Thymus (tissue), 11 donors: ENCODE measurements at regions not wholly inside any gene's neighbourhood (a gene's known extent, or its start where the extent isn't known, plus 50 kb on each side); places are given as distances from the start of the nearest gene placed in this dataset.

ENCODE experiments used
- DNase-seq, 9 donors: peaks; one replicate each; pipeline ENCODE4 v3.0.0-alpha.2; 2013; ENCODE audit warnings: low spot score in 9 of 9, low read depth in 6 of 9, missing footprints in 1 of 9
- H3K27ac ChIP-seq, 2 donors: one replicate each; pipeline ENCODE4 v1.5.1; 2013; ENCODE audit warnings: control low read depth in 1 of 2, low read depth in 1 of 2, low read length in 1 of 2, mild to moderate bottlenecking in 1 of 2, moderate library complexity in 1 of 2
- H3K27me3 ChIP-seq, 2 donors: one replicate each; pipeline ENCODE4 v1.5.1; 2013; ENCODE audit warnings: low read length in 1 of 2; ENCODE audit not compliant: control insufficient read depth in 2 of 2, insufficient read depth in 1 of 2
- H3K36me3 ChIP-seq, 2 donors: one replicate each; pipeline ENCODE4 v1.5.1; 2013; ENCODE audit warnings: low read length in 1 of 2, mild to moderate bottlenecking in 1 of 2, moderate library complexity in 1 of 2; ENCODE audit not compliant: control insufficient read depth in 2 of 2, insufficient read depth in 2 of 2
- H3K4me1 ChIP-seq, 2 donors: one replicate each; pipeline ENCODE4 v1.5.1; 2013; ENCODE audit warnings: low read length in 2 of 2; ENCODE audit not compliant: control insufficient read depth in 2 of 2, insufficient read depth in 2 of 2
- H3K4me3 ChIP-seq, 2 donors: one replicate each; pipeline ENCODE4 v1.5.1; 2013; ENCODE audit warnings: low read length in 2 of 2, control low read depth in 1 of 2, mild to moderate bottlenecking in 1 of 2
- H3K9me3 ChIP-seq, 2 donors: one replicate each; pipeline ENCODE4 v1.5.1; 2013; ENCODE audit warnings: low read length in 1 of 2, mild to moderate bottlenecking in 1 of 2; ENCODE audit not compliant: control insufficient read depth in 2 of 2, insufficient read depth in 1 of 2
- WGBS: extraction: QIAGEN DNeasy Blood & Tissue Kit; methylation state at CpG from one replicate; pipeline ENCODE4 v1.1.7; 2013; 5-methylcytosine and 5-hydroxymethylcytosine counted together
- donor health status: healthy.

DNA sequence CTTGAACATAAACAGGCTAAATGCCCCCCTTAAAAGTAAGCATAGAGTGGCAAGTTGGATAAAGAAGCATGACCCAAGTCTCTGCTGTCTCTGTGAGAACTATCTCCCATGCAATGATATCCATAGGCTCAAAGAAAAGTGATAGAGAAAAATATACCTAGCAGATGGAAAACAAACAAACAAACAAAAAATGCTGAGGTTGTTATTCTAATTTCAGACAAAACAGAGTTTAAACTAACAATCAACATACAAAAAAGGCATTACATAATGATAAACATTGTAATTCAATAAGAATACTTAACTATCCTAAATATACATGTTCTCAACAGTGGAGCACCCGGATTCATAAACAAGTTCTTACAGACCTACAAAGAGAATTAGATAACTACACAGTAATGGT, 626.2 kb upstream of the CNTNAP2 start:
- DNase-seq = no peak
- no peaks in the 10 kb centered on the region for H3K36me3 ChIP-seq
- 94% methylated on average over 1 of the region's 1 CpG for WGBS

DNA sequence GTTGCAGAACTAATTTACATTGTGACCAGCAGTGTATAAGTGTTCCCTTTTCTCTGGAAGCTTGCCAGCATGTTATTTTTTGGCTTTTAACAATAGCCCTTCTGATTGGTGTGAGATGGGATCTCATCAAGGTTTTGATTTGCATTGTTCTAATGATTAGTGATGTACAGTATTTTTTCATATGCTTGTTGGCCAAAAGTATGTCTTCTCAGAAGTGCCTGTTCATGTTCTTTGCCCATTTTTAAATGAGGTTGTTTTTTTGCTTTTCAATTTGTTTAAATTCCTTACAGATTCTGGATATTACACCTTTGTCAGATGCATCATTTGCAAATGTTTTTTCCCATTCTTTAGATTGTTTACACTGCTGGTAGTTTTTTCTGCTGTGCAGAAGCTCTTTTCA, 627.0 kb upstream of the CNTNAP2 start:
- H3K4me3 ChIP-seq = no peak overlapping the region
- H3K27ac ChIP-seq = no peak overlapping the region
- peaks cover 0 to 5% of the 10 kb centered on the region in 2 donors for H3K9me3 ChIP-seq
- DNase-seq = no peak
- no peaks in the 10 kb centered on the region for H3K36me3 ChIP-seq
- H3K27me3 ChIP-seq = no peaks in the 10 kb centered on the region
- no peaks in the 10 kb centered on the region for H3K4me1 ChIP-seq

More for the DNA sequence above, 626.2 kb upstream of the CNTNAP2 start:
- Histone ChIP-seq H3K4me3 (no peak overlapping the region), H3K27ac (no peak overlapping the region), H3K27me3 (no peaks in the 10 kb centered on the region), H3K4me1 (no peaks in the 10 kb centered on the region), H3K9me3 (peaks cover 0 to 5% of the 10 kb centered on the region in 2 donors)

DNA sequence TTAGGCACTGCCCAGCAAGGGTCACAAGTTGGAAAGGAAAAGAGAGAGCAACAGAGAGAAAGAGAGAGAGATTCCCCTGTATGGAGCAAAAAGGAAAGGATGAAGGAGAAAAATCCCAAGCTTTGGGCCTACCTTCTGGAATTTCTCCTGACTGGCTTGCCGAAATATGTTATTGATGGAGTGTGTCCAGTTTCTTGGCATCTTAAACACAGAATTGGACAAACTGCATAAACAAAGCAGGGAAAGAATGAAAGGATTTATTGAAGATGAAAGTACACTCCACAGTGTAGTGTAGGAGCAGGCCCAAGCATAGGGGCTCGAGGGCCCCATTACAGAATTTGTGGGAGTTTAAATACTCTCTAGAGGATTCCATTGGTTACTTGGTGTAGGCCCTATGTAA, 627.8 kb upstream of the CNTNAP2 start:
- no peak for DNase-seq
- WGBS = 30% methylated on average over 2 of the region's 2 CpGs
- Histone ChIP-seq H3K9me3 (peaks cover 0 to 5% of the 10 kb centered on the region in 2 donors), H3K27ac (no peak overlapping the region), H3K36me3 (no peaks in the 10 kb centered on the region), H3K27me3 (no peaks in the 10 kb centered on the region), H3K4me1 (no peaks in the 10 kb centered on the region), H3K4me3 (no peak overlapping the region)

DNA sequence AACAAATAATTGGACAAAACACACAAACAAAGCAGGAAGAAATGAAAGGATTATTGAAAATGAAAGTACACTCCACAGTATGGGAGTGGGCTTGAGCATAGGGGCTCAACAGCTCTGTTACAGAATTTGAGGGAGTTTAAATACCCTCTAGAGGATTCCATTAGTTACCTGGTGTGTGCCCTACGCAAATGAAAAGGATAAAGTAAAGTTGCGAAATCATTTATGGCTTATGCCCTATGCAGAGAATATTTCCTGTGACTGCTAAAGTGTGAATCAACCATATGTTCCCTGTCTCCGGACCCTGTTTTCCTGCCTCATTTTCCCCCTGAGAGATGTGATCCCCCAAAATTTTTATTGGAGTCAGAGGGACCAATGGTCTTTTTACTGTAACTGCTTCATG, 634.6 kb upstream of the CNTNAP2 start:
- Histone ChIP-seq H3K27me3 (no peaks in the 10 kb centered on the region), H3K4me3 (no peak overlapping the region), H3K4me1 (no peaks in the 10 kb centered on the region), H3K27ac (no peak overlapping the region), H3K9me3 (no peaks in the 10 kb centered on the region), H3K36me3 (no peaks in the 10 kb centered on the region)
- WGBS = 61% methylated on average over 3 of the region's 3 CpGs
- DNase-seq = no peak

DNA sequence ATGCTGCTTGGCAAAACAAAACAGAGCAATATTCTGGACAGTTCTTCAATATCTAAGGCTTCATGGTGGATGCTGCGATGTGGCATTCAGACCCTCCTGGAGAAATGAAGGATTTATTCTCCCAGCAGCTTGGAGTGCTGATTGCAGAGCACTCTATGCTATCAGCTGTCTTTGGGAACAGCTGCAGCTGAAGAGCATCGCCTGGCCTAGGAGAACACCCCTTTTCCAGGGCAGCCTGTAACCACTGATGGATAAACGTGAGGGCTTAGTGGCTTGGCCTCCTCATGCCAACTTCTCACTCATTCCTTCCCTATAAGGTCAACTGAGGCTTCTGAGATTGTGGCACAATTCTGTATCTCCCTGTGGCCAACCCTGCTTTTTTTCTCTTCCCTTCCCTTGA, 638.1 kb upstream of the CNTNAP2 start:
- Histone ChIP-seq H3K4me1 (no peaks in the 10 kb centered on the region), H3K36me3 (no peaks in the 10 kb centered on the region), H3K4me3 (no peak overlapping the region), H3K9me3 (no peaks in the 10 kb centered on the region), H3K27ac (no peak overlapping the region), H3K27me3 (no peaks in the 10 kb centered on the region)
- no peak for DNase-seq
- WGBS = 87% methylated on average over 3 of the region's 3 CpGs

DNA sequence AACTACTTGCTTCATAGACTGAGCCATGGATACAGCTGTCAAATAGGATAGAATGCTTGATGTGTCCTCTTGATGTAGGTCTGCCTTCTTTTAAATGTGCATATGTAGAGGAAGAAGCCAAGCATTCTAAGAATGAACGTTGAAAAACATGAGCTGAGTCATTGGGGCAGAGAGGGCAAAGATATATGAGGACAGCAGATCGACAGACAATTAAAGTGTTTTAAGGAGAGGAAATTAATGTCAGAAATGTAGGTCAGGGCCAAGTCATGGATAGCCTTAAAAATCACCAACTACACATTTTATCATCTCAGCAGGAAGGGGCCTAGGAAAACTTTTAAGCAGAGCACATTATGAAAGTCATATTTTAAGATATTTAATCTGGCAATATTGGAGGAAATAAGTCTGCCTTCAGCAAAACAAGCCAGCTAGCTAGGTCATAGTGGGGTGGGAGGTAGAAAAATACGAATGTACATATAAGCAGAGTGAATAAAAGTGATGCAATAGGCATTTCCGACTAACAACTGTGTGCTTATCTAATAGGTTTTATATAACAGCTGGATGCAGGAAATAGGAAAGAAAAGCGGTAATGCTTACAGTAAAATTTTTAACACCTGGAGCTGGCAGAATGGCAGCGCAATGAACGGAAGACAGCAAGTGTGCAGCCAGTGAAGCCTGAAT, 638.3 kb upstream of the TPK1 start:
- no peaks in the 10 kb centered on the region for H3K27me3 ChIP-seq
- H3K4me1 ChIP-seq = no peaks in the 10 kb centered on the region
- no peaks in the 10 kb centered on the region for H3K36me3 ChIP-seq
- 74% methylated on average over 7 of the region's 7 CpGs for WGBS
- H3K9me3 ChIP-seq = no peaks in the 10 kb centered on the region
- H3K27ac ChIP-seq = no peak overlapping the region
- DNase-seq = no peak
- no peak overlapping the region for H3K4me3 ChIP-seq

DNA sequence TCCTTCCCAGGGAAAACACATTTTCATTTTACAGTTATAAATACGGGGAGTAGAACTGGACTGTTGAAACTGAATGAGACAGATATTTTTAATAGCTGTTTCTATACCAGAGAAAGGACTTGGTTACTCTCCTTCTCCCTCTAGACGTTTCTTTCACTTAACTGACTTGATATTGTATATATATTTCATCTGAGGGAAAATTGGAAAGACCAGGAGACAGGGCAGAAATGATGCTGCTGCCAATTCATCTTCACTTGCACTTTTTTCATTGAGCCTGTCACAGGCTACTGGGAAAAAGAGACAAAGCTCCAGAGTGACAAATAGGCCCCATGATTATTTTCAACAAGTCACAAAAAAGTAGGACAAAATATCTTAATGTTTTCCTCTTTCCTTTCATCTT, 636.0 kb upstream of the TPK1 start:
- no peaks in the 10 kb centered on the region for H3K36me3 ChIP-seq
- H3K9me3 ChIP-seq = no peaks in the 10 kb centered on the region
- no peak overlapping the region for H3K4me3 ChIP-seq
- no peak overlapping the region for H3K27ac ChIP-seq
- WGBS = 57% methylated on average over 2 of the region's 2 CpGs
- no peaks in the 10 kb centered on the region for H3K4me1 ChIP-seq
- no peaks in the 10 kb centered on the region for H3K27me3 ChIP-seq
- DNase-seq = no peak

DNA sequence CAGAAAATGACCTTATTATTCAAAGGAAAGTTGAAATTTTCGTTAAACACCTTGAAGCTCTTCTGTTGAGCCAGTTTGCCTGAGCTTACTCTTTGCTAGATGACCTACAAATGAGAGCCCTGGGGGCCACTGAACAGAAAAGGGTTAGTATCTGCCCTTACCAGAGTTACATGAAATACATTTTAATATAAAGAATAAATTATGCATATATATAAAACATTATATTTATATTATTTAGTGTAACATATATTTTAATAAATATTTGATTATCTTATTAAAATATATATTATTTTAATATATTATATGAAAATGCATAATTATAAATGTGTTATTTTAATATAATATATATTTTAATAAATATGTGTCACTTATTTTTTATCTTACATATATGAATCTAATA, 628.4 kb upstream of the TPK1 start:
- no peaks in the 10 kb centered on the region for H3K27me3 ChIP-seq
- WGBS = 90% methylated on average over 1 of the region's 1 CpG
- no peaks in the 10 kb centered on the region for H3K4me1 ChIP-seq
- no peak overlapping the region for H3K27ac ChIP-seq
- H3K4me3 ChIP-seq = no peak overlapping the region
- peaks cover 0 to 8% of the 10 kb centered on the region in 2 donors for H3K9me3 ChIP-seq
- H3K36me3 ChIP-seq = no peaks in the 10 kb centered on the region
- no peak for DNase-seq

DNA sequence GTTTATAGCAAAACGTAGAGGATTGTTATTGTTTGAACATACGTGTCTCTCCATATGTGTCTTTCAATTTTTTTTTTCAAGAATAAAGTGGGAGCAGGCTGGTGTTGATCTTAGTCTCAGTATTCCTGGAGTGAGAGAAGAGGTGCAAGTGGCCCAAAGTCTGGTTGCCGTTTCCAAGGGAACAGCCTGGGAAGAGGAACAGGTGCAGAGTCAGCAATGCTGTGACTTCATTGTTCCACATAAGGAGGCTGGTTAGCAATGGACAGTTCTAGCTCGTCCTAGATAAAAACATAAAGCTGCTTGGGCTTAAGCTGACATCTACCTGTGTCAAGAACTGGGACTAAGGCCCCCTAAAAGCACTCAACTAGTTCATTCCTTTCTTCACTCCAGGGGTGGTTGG, 626.6 kb upstream of the TPK1 start:
- no peak overlapping the region for H3K27ac ChIP-seq
- peaks cover 0 to 8% of the 10 kb centered on the region in 2 donors for H3K9me3 ChIP-seq
- H3K4me3 ChIP-seq = no peak overlapping the region
- H3K4me1 ChIP-seq = no peaks in the 10 kb centered on the region
- no peak for DNase-seq
- H3K27me3 ChIP-seq = no peaks in the 10 kb centered on the region
- 91% methylated on average over 4 of the region's 4 CpGs for WGBS
- no peaks in the 10 kb centered on the region for H3K36me3 ChIP-seq

DNA sequence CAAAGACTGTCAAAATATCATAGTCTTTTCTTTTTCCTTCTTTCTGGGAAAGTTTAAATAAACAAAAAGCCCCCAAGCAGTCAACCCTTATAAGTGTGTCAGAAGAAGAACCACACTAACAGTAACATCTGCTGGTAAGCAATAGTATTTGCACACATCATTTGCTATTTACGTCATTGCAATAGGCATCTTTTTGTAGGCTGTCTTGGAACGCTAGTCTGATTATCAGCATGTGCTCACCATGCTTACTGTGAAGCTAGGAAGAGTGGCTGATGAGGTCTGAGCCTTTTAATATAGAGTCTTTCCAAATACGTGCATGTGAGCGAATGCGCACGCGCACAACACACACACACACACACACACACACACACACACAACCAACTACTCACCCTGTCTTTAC, 599.0 kb upstream of the TPK1 start:
- no peak overlapping the region for H3K4me3 ChIP-seq
- 93% methylated on average over 7 of the region's 7 CpGs for WGBS
- no peaks in the 10 kb centered on the region for H3K9me3 ChIP-seq
- H3K27me3 ChIP-seq = no peaks in the 10 kb centered on the region
- no peaks in the 10 kb centered on the region for H3K4me1 ChIP-seq
- no peak for DNase-seq
- H3K27ac ChIP-seq = no peak overlapping the region
- H3K36me3 ChIP-seq = no peaks in the 10 kb centered on the region
